RKO (cell line): ENCODE measurements at regions not wholly inside any gene's neighbourhood (a gene's known extent, or its start where the extent isn't known, plus 50 kb on each side); places are given as distances from the start of the nearest gene placed in this dataset.
"Not testable (repeated sequence)": the region's sequence is repeated elsewhere in the genome, so short reads cannot be mapped to it uniquely, and the experiment has no call there.

Experiments
- DNase-seq: peaks from one replicate; pipeline ENCODE4 v3.0.0-alpha.2; 2016; ENCODE audit warnings: low spot score

GRCh38 chr11:130979386-130979972 is 63.2 kb upstream of the SNX19 start:
- peak; percentile 55 for DNase-seq

DNA sequence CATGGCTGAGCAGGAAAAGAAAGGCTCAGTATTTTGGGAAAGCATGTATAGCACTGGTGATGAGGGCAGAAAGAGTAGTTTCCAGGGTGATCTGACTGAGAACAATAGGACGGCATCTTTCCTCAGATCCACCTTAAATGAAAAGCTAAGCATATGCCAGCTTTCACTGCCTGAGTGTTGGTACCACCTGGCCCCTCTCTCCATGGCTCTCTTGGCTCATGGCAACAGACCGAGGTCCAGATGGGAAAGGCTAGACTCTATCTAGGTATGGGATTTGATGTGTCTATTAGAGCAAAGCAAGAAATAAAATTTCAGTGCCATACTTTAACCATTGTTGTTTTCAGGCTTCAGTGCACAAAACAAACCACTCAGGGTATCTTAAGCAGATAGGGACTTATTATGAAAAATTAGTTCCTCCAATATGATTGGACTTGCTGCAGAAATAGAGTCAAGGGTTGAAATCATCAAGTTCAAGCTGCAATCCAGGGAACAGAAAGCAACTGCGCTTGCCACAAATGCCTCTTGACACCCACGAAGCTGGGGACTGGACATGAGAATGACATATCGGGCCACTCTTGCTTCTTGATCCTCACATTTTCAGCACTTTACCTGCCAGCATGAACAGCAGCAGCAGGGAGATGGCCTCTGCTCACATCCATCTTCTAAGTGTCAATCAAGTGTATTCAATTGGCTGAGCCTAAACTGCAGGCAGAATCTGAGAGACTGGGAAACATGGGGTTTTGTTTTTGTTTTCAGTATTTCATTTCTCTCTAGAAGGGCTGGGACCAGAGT is 64.0 kb upstream of the SNX19 start:
- no peak for DNase-seq

GRCh38 chr11:130984241-130984640 is 68.0 kb upstream of the SNX19 start:
- not testable (repeated sequence) for DNase-seq

- no peak for DNase-seq
These were observed 76.5 kb upstream of the SNX19 start for GRCh38 chr11:130992788-130993187.

DNA sequence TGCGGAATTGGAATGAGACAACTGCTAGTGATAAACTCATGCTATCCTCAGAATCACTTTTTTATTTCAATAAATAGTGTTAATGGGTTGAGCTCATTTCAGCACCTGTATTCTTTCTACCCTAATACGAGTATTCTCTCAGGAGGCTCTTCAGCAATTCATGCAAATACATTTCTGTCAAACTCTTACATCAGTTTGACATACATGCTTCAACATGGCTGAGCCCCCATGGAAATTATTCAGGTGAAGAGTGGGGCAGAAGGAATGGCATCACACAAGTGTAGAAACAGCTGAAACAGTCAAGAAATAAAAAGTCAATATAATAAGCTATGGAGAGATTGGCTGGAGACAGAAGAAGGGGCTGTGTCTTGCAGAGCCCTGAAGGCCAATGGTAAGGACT is 77.8 kb upstream of the SNX19 start:
- no peak for DNase-seq

DNA sequence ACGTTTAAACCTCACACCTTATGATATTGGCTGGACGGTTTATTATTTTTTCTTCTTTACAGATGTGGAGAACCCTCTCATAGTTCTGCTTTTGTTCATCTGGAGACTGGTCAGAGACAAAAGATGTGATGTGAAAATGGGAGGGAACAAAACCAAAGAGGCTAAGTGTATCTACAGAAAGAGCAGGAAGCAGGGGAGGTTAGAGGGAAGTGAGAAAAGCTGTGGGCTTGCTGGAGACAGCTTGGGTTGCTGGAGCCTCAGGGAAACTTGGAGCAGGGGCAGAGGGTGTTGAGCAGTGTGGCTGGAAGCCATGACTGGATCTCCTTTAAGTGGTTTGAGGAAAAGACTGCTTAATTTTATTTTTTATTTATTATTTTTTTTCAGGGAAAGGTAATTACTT is 79.0 kb upstream of the SNX19 start:
- DNase-seq: no peak

- no peak for DNase-seq
These were observed 81.0 kb upstream of the SNX19 start for GRCh38 chr11:130997278-130997677.

- no peak for DNase-seq
These were observed 82.8 kb upstream of the SNX19 start for GRCh38 chr11:130999086-130999485.

- peak; percentile 60 for DNase-seq
These were observed 83.9 kb upstream of the SNX19 start for GRCh38 chr11:130999992-131000770.

DNA sequence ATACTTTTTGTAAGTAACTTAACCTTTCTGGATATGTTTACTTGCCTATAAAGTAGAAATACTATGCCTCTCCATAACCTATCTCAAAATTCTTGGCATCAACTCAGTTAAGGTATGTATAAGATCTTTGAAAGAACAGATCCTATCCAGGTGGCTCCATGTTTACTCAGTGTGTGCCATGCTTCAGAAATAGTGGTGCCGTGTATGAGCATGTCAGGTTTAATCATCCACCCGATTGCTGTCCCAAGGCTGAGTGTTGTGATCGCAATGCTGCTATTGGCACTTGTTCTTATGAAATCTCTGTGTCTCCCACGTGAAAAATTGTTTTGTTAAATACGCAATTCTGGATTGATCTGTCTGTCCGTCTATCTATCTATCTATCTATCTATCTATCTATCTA is 85.9 kb upstream of the SNX19 start:
- DNase-seq: no peak

DNA sequence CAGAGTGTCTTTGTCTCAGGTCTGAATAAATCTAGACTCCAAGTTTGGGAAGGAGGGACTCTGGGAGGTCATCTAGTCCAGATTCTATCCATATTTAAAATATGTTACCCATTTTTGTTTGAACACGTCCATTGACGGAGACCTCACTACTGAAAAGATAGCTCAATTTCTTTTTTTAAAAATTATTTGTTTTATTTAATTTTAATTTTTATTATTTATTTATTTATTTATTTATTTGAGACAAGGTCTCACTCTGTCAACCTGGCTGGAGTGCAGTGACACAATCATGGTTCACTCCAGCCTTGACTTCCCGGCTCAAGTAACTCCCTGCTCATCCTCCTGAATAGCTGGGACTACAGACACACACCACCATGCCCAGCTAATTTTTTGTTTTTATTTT is 89.5 kb upstream of the SNX19 start:
- no peak for DNase-seq

DNA sequence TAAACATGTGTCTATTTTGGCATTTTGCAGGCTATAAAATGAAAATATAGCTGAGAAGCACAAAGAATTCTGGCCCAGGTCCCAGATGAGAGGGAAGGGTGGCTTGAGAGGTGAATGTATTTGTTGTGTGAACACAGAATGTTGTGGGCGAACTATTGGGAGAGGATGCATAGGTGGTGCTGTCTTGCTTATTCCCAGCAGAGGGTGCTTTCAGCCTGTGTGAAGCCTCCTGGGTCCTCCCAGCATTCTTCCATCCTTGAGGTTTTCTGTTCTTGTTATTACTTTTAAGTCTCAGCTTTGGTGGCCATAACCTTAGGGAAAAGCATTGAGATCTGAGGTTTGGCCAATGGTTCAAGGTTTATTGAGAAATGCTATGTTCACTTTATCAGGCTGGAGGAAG is 108.7 kb upstream of the SNX19 start:
- peak; percentile 16 for DNase-seq

DNA sequence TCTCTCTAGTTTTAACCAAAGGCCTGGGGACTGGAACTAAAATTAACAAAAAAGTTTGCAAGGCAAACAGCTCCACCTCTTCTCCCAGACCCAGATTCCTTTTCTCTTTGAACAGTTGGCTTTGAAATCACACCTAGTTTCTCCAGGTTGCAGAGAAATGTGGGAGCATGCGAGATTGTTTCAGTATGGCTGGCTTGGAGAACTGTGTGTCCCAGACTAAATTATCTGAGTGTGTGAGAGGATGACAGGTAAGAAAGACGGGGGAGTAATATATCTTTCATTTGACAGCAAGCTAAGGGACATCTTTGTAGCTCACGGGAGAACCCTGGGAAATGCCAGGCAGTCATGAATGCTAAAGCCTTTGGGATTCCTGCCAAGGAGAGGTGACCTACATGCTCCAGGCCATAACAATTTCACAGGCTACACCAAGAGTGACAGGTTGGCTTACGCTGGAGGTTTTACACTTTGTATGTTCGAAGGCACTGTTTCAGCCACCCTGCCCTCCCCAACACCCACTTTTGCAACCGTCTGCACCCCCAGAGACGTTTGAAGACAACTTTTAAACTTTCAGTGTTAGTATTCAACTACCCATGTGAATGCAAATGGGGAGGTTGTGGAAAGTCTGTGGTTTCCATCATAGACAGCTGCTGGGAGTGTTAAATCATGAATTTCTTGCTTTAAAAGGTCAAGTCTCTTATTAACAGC is 109.3 kb upstream of the SNX19 start:
- no peak for DNase-seq

GRCh38 chr11:131027491-131027890 is 111.2 kb upstream of the SNX19 start:
- no peak for DNase-seq

- DNase-seq: peak; percentile 77
These were observed 116.9 kb upstream of the SNX19 start for GRCh38 chr11:131033151-131033651.

DNA sequence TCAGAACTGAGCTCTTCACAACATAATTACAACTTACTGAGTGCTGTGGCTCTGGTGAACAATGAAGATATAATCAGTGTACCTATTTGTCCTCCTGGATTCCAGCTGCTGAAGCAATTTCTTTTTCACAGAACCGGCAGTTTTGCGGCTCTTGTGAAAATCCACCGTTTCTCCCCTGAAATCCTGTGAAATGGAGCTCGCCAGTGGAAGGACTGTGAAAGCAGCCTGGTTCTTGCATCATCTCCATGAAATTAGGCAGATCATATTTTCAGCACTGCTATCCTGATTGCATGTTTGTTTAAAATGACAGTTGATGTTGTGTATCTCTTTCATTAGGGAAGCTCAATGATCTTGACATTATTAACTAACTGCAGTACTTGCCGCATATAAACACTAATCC is 120.2 kb upstream of the SNX19 start:
- DNase-seq: peak; percentile 5

- DNase-seq: no peak
These were observed 121.6 kb upstream of the SNX19 start for GRCh38 chr11:131037873-131038272.

DNA sequence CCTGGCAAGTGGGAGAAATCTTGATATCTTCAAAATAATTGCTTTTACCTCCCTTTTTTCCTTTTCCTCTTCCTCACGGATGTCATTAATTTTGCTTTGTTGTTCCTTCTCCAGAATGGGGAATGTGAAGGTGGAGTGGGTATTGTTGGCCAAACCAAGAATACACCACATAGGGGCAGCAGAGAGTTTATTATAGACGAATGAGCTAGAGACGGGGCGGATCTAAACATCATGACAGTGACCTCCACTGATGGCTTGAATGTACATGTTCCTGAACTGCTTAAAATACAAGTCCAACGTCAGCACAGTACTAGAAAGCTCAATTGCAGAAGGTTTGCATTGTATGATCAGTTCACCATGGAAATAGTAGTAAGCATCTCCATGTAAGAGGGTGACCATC is 122.3 kb upstream of the SNX19 start:
- peak; percentile 37 for DNase-seq

DNA sequence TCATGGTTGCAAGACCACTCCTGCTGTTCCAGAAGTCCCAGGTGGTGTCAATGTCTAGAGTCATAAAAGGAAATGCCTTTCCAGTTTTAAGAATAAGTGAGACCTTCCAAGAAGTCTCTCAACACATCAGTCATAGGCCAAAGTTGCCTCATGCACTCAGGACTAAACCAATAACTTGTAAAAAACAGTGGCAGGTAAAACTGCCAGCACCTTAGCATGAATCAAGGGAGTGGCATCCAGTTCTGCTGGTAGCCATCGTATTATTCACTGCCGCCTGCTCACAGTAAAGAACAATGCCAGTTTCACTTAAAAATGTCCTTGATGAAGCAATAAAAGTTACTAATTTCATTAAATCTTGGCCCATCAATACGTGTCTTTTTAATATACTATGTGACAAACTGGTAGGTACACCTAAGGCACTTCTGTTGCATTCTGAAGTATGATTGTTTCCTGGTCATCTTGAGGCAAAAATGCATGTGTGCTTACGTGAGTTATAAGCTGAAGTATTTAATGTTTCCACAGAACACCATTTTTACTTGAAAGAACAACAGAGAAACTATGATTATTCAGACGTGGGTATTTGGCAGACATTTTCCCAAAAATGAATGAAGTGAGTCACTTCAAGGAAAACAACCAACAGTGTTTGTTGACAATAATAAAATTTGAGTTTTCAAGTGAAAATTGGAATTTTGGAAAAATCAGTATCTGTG is 125.2 kb upstream of the SNX19 start:
- no peak for DNase-seq

DNA sequence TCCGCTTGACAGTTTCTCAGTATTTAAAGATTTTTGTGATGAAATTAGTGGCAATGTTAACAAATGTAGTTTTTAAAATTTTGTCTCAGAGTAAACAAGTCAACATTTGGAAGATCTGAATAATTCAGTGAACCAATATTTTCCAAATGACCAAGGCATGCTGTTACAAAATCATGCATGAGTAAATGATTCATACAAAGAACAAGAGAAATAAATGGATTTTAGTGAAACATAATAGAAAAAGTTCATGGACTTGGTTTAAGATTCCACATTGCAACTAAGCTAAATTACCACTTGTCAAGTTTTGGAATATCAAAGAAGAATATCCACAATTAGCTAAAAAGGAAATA is 125.7 kb upstream of the SNX19 start:
- no peak for DNase-seq

DNA sequence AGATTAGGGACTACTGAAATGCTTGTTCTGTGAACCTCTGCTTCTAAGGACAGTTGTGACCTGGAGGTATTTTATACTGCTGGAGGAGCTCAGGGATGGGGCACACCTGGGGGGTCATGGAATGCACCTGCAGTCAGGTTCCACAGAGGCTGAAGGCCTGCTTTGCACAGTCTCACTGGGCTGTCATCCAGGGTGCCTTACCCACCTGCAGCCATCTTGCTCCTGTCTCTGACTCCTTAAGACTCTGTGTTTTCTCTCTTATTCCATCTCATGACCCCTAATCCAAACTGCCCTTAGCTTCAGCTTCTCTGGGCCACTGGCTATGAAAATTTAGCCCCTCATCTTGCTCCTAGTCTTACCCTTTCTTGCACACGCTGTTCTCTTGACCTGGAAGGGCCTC is 127.0 kb upstream of the SNX19 start:
- no peak for DNase-seq

- DNase-seq: no peak
These were observed 128.6 kb upstream of the SNX19 start for GRCh38 chr11:131044851-131045250.
